Epithelial cell of prostate (primary cell): ENCODE measurements at regions not wholly inside any gene's neighbourhood (a gene's known extent, or its start where the extent isn't known, plus 50 kb on each side); places are given as distances from the start of the nearest gene placed in this dataset.

Experiments used
- DNase-seq: peaks from one replicate; pipeline ENCODE4 v3.0.0-alpha.2; 2011; ENCODE audit warnings: low read depth, low spot score
- H3K27ac ChIP-seq: fragments of 450-650 bp; 2 replicates; pipeline ENCODE4 v1.5.1; 2017; ENCODE audit warnings: mild to moderate bottlenecking

- DNase-seq = no peak
- no peak overlapping the region for H3K27ac ChIP-seq
Observed at GRCh38 chr5:146254223-146254622, 50.8 kb downstream of the RBM27 start.

GRCh38 chr5:146273109-146273508, 65.5 kb upstream of the POU4F3 start:
- DNase-seq = no peak
- H3K27ac ChIP-seq = no peak overlapping the region

DNA sequence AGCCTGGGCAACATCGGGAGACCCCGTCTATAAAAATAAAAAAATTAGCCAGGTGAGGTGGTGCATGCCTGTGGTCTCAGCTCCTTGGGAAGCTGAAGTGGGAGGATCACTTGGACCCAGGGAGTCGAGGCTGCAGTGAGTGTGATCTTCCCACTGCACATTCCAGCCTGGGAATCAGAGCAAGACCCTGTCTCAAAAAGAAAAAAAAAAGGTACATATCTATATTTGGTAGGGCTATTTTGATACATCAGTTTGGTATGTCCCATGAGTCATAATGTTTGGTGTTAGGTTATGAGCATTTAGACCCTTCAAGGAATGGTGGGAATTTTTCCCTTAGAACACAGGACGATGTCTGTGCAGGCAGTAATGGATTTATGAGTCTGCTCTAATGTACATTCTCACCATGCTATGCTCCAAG, 55.3 kb upstream of the POU4F3 start:
- peak overlapping the region; percentile 79 for H3K27ac ChIP-seq
- peak; percentile 46 for DNase-seq

DNA sequence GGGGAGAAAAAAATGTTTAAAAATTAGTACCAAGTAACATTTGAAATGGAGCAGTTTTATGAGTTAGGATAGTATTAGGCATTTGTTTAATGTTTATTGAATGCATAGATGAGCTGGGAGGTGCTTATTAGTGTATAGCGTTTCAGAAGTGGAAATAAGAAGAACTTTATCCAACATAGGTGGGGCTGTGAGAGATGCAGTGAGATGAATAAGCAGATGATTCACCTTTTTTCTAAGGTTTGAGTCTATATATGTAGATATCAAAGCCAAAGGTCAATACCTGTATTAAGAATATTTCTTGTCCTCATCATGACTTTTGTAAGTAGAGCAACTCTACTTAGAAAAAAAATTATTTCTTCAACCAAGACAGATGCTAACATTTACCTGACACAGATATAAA, 54.6 kb upstream of the POU4F3 start:
- DNase-seq = peak; percentile 5
- peak overlapping the region; percentile 79 for H3K27ac ChIP-seq
